ENCODE measurements at regions not wholly inside any gene's neighbourhood (a gene's known extent, or its start where the extent isn't known, plus 50 kb on each side); places are given as distances from the start of the nearest gene placed in this dataset.

- no peak for TF ChIP-seq CTCF (IDR thresholded peaks at IDR 0.05; ENCODE audit: low read depth, low read length)
Observed at GRCh38 chr14:39563361-39563760, 131.1 kb upstream of the FBXO33 start.

DNA sequence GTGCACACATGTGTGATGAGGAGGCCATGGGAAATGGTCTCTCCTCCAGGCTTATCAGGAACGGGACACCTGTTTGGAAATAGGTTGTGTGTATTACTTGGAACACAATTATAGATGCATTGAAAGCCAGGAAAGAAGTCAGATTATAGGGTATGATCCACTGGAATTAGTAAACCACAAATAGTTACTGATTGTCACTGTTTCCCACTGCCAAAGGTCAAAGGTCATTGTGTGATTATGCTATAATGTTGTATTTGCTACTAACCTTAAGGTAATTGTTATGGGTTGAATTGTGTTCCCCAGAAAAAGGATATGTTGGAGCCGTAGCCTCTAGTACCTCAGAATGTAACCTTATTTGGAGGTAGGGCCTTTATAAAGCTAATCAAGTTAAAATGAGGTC, 129.9 kb upstream of the FBXO33 start:
- DNase-seq (ENCODE audit: extremely low read depth, low read depth) = no peak
- no peak for TF ChIP-seq CTCF (IDR thresholded peaks at IDR 0.05; ENCODE audit: low read depth, low read length)

More at GRCh38 chr14:39563361-39563760, 131.1 kb upstream of the FBXO33 start:
- DNase-seq (ENCODE audit: extremely low read depth, low read depth) = no peak

DNA sequence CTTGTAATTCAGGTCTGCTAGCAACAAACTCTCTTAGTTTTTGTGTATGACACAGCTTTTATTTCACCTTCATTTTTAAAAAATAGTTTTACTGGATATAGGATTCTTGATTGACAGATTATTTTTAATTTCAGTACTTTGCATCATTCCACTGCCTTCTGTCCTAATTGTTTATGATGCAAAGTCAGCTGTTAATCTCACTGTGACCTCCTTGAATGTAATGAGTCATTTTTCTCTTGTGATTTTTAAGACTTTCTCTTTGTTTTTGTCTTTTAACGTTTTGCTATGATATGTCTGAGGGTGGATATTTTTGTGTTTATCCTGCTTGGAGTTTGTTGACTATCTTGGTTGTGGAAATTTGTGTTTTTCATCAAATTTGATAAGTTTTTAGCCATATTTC, 126.3 kb upstream of the FBXO33 start:
- TF ChIP-seq CTCF (IDR thresholded peaks at IDR 0.05; ENCODE audit: low read depth, low read length) = no peak
- no peak for DNase-seq (ENCODE audit: extremely low read depth, low read depth)

- TF ChIP-seq CTCF (IDR thresholded peaks at IDR 0.05; ENCODE audit: low read depth, low read length) = no peak
- DNase-seq (ENCODE audit: extremely low read depth, low read depth) = no peak
Observed at GRCh38 chr14:39555749-39556148, 123.5 kb upstream of the FBXO33 start.

DNA sequence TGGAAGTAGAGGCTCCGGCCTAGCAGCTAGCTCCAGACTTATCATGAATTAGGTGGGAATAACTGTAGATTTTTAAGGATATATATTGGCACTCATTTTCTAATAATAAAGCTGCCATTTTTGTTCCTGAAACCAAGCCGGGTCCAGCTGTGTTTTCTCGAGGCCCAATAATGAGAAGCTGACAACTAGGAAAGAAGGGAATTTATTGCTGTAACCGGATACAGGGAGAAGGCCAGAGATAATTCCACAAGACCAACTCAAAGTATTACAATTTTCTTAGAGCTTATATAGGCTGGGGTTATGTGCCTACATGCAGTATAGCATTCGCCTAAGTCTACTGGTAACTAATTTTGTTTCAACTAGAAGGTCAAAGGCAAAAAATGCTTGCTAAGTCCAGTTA, 122.3 kb upstream of the FBXO33 start:
- DNase-seq (ENCODE audit: extremely low read depth, low read depth) = no peak
- no peak for TF ChIP-seq CTCF (IDR thresholded peaks at IDR 0.05; ENCODE audit: low read depth, low read length)

GRCh38 chr14:39548358-39548757, 116.1 kb upstream of the FBXO33 start:
- no peak for DNase-seq (ENCODE audit: extremely low read depth, low read depth)
- TF ChIP-seq CTCF (IDR thresholded peaks at IDR 0.05; ENCODE audit: low read depth, low read length) = no peak

GRCh38 chr14:39547845-39548244, 115.6 kb upstream of the FBXO33 start:
- TF ChIP-seq CTCF (IDR thresholded peaks at IDR 0.05; ENCODE audit: low read depth, low read length) = no peak
- no peak for DNase-seq (ENCODE audit: extremely low read depth, low read depth)

Measured in AG09319 (cell line).